ENCODE measurements at regions not wholly inside any gene's neighbourhood (a gene's known extent, or its start where the extent isn't known, plus 50 kb on each side); places are given as distances from the start of the nearest gene placed in this dataset.

GRCh38 chr1:232335741-232336293, 294.1 kb downstream of the SIPA1L2 start:
- Histone ChIP-seq H3K9ac (ENCODE audit: extremely low read depth, insufficient read length, low read length) (no peak overlapping the region), H3K4me2 (ENCODE audit: insufficient read depth, insufficient read length, low read length) (no peak overlapping the region), H3K4ac (ENCODE audit: low read depth, low read length) (no peak overlapping the region), H2BK15ac (ENCODE audit: low read depth, low read length) (no peak overlapping the region), H4K20me1 (ENCODE audit: control insufficient read depth, insufficient read depth, insufficient read length) (no peaks in the 10 kb centered on the region), H3K79me2 (ENCODE audit: insufficient read depth, low read length) (no peaks in the 10 kb centered on the region), H4K91ac (ENCODE audit: insufficient read length, low read depth, low read length) (no peak overlapping the region), H3K18ac (ENCODE audit: insufficient read length, low read depth, low read length) (no peak overlapping the region), H3K23me2 (ENCODE audit: insufficient read length, low read depth, low read length, poor library complexity, severe bottlenecking) (no peaks in the 10 kb centered on the region), H4K5ac (ENCODE audit: insufficient read length, low read depth, low read length) (no peak overlapping the region), H3K79me1 (ENCODE audit: insufficient read depth, low read depth, low read length, poor library complexity, severe bottlenecking) (no peaks in the 10 kb centered on the region), H3K27me3 (ENCODE audit: insufficient read depth, low read length) (no peaks in the 10 kb centered on the region), H3K4me1 (ENCODE audit: insufficient read depth, low read length) (no peaks in the 10 kb centered on the region), H2BK20ac (ENCODE audit: low read depth, low read length, poor library complexity, severe bottlenecking) (no peak overlapping the region), H3K23ac (ENCODE audit: insufficient read length, low read depth, low read length) (no peak overlapping the region), H3K27ac (ENCODE audit: insufficient read length, low read depth, low read length) (no peak overlapping the region), H3K56ac (ENCODE audit: insufficient read length, low read depth, low read length) (no peak overlapping the region), H4K8ac (replicated peaks; ENCODE audit: insufficient read length, low read depth, low read length) (no peak overlapping the region), H2AK5ac (ENCODE audit: insufficient read length, low read length) (no peak overlapping the region), H2BK12ac (ENCODE audit: insufficient read length, low read depth, low read length) (no peak overlapping the region), H3K14ac (ENCODE audit: insufficient read depth, low read length) (no peak overlapping the region), H2BK120ac (ENCODE audit: low read depth, low read length, poor library complexity, severe bottlenecking) (no peak overlapping the region), H2BK5ac (ENCODE audit: insufficient read length, low read length) (no peak overlapping the region), H3K9me3 (ENCODE audit: control insufficient read depth, low read depth, low read length) (no peaks in the 10 kb centered on the region), H2AFZ (ENCODE audit: low read length) (no peak overlapping the region), H3T11ph (ENCODE audit: low read length) (no peak overlapping the region)
- H3K36me3 Mint-ChIP-seq (ENCODE audit: insufficient read depth in 1 of 3, low read depth in 3 of 3) = peaks cover 3 to 9% (median 8%) of the 10 kb centered on the region in 3 experiments
- H3K27me3 Mint-ChIP-seq (ENCODE audit: low read depth) = peaks cover 40% of the 10 kb centered on the region
- no peak overlapping the region for H3K4me3 Mint-ChIP-seq
- no peak overlapping the region; a peak in 1 of 7 replicates for H3K27ac Mint-ChIP-seq
- DNase-seq = no peak
- TF ChIP-seq CTCF (conservative IDR thresholded peaks at IDR 0.05) = no peak
- H3K9me3 Mint-ChIP-seq = peaks cover 11 to 16% of the 10 kb centered on the region in 2 experiments
- no CpG with 5 or more reads among the region's 4 CpGs for WGBS (ENCODE audit: extremely low coverage, insufficient read length, low lambda C conversion rate)
- no peaks in the 10 kb centered on the region for H3K4me1 Mint-ChIP-seq
